ENCODE measurements at regions not wholly inside any gene's neighbourhood (a gene's known extent, or its start where the extent isn't known, plus 50 kb on each side); places are given as distances from the start of the nearest gene placed in this dataset.

DNA sequence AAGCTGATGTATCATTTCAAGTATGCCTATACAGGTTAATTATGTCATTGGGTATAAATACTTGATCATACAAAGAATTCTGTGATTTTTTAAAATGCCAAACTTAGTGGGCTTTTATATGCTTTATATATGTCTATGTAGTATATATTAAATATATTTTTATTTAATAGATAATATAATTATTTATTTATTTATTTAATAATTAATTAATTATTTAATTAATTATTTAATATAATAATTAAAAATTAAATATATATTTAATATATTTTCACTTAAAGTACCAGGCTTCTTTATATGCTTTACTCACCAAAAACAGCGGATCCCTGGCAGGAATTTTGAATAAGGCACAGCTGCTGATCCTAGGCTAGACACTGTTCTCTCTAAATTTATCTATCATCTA lies 687.0 kb downstream of the VGLL3 start:
- no peak overlapping the region for H3K4me2 ChIP-seq (ENCODE audit: low read length)
- H3K9me3 ChIP-seq (ENCODE audit: low read length) = no peaks in the 10 kb centered on the region
- H3K79me2 ChIP-seq (ENCODE audit: insufficient read depth, low read depth, low read length) = no peaks in the 10 kb centered on the region
- H3K36me3 ChIP-seq (ENCODE audit: insufficient read depth, low read length) = no peaks in the 10 kb centered on the region
- no peaks in the 10 kb centered on the region; the same call in 1 of the 2 replicates for H3K9me2 ChIP-seq (ENCODE audit: insufficient read depth, low read length)
- ChIA-PET POLR2A (no interaction called here), CTCF (ENCODE audit: unreplicated experiment) (no interaction called here)
- H3K4me1 ChIP-seq (ENCODE audit: insufficient read depth, low read length, poor library complexity, severe bottlenecking) = no peaks in the 10 kb centered on the region
- H2AFZ ChIP-seq (ENCODE audit: low read length) = no peak overlapping the region
- no peaks in the 10 kb centered on the region for H4K20me1 ChIP-seq (ENCODE audit: insufficient read depth, low read length)
- no TSS peak for BruUV-seq (replicated peaks)
- TF ChIP-seq, protein P1, sequence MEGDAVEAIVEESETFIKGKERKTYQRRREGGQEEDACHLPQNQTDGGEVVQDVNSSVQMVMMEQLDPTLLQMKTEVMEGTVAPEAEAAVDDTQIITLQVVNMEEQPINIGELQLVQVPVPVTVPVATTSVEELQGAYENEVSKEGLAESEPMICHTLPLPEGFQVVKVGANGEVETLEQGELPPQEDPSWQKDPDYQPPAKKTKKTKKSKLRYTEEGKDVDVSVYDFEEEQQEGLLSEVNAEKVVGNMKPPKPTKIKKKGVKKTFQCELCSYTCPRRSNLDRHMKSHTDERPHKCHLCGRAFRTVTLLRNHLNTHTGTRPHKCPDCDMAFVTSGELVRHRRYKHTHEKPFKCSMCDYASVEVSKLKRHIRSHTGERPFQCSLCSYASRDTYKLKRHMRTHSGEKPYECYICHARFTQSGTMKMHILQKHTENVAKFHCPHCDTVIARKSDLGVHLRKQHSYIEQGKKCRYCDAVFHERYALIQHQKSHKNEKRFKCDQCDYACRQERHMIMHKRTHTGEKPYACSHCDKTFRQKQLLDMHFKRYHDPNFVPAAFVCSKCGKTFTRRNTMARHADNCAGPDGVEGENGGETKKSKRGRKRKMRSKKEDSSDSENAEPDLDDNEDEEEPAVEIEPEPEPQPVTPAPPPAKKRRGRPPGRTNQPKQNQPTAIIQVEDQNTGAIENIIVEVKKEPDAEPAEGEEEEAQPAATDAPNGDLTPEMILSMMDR (conservative IDR thresholded peaks at IDR 0.05; ENCODE audit: low read length) = no peak
- TF ChIP-seq EZH2phosphoT487 (IDR thresholded peaks at IDR 0.05; ENCODE audit: borderline replicate concordance, low read depth, low read length) = no peak
- H3K27ac ChIP-seq (ENCODE audit: low read depth, low read length, poor library complexity, severe bottlenecking) = no peak overlapping the region
- intact Hi-C loops (cut with micrococcal nuclease; ENCODE audit: unreplicated experiment) = no loop called here
- no peak for DNase-seq (ENCODE audit: low spot score)
- no peak overlapping the region for H3K4me3 ChIP-seq (ENCODE audit: low read depth, low read length, poor library complexity, severe bottlenecking)

DNA sequence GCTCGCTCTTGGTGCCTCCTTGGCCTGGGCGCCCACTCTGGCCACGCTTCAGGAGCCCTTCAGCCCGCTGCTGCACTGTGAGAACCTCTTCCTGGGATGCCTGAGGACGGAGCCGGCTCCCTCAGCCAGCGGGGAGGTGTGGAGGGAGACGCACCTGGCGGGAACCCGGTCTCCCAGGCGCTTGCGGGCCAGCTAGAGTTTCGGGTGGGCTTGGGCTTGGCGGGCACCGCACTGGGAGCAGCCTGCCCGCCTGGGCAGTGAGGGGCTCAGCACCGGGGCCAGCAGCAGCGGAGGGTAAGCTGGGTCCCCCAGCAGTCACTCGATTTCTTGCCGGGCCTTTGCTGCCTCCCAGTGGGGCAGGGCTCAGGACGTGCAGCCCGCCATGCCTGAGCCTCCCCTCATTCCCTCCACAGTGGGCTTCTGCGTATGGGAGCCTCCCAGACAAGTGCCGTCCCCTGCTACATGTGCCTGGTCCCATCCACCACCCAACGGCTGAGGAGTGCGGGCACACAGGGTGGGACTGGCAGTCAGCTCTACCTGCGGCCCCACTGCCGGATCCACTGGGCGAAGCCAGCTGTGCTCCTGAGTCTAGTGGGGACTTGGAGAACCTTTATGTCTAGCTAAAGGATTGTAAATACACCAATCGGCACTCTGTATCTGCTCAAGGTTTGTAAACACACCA lies 708.7 kb downstream of the VGLL3 start:
- Histone ChIP-seq H3K4me2 (ENCODE audit: low read length) (no peak overlapping the region), H3K79me2 (ENCODE audit: insufficient read depth, low read depth, low read length) (no peaks in the 10 kb centered on the region), H3K36me3 (ENCODE audit: insufficient read depth, low read length) (no peaks in the 10 kb centered on the region), H4K20me1 (ENCODE audit: insufficient read depth, low read length) (no peaks in the 10 kb centered on the region), H3K27ac (ENCODE audit: low read depth, low read length, poor library complexity, severe bottlenecking) (no peak overlapping the region), H2AFZ (ENCODE audit: low read length) (no peak overlapping the region), H3K4me1 (ENCODE audit: insufficient read depth, low read length, poor library complexity, severe bottlenecking) (no peaks in the 10 kb centered on the region), H3K4me3 (ENCODE audit: low read depth, low read length, poor library complexity, severe bottlenecking) (no peak overlapping the region), H3K9me3 (ENCODE audit: low read length) (0 out of 2 replicates have a peak, but pooled peaks cover 3% of the 10 kb centered on the region), H3K9me2 (ENCODE audit: insufficient read depth, low read length) (no peaks in the 10 kb centered on the region)
- no peak for DNase-seq (ENCODE audit: low spot score)
- intact Hi-C loops (cut with micrococcal nuclease; ENCODE audit: unreplicated experiment) = no loop called here
- ChIA-PET POLR2A (interaction anchor here (0.5 kb wide), 1 partner anchor 51 kb away, joined by 3 read pairs; no protein-coding TSS in a partner anchor), CTCF (ENCODE audit: unreplicated experiment) (no interaction called here)
- TF ChIP-seq EZH2phosphoT487 (IDR thresholded peaks at IDR 0.05; ENCODE audit: borderline replicate concordance, low read depth, low read length) = no peak
- BruUV-seq (replicated peaks) = no TSS peak

DNA sequence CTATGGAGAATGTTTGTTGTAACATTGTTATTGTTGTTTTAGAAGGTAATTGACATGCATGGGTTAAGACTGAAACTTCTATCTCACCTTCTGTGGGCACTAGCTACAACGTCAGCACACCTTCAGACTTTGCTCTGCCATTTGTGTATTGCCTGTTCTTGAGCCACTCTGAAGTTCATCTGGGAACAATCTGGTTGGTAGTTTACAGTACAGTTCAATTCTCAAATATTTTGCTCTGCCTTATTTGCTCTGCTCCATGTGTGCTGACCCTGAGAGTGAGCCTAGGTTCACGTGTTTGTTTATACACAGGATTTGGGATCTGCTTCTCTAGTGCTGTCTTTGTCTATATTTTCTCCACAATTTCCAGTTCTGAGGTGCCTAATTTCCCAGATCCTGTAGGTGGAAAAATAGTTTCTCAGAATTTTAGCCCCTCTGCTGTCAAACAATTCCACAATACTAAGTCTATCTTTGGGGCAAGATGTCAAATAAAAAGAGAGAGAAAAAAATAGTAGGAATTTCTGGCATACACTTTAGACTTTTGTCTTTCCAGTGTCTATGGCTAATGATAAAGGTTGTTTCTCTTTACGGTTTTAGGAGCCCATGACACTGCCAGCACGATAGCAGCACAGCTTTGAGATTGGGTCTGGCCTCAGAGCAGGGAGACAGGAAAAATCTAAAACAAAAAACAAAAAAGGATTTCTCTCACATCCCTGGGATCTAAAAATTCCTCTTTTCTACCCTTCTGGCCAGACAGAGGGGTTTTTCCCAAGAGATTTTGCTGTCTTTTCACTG lies 721.4 kb downstream of the VGLL3 start:
- POLR2A ChIA-PET = interaction anchor here (0.6 kb wide), 1 partner anchor 22 kb away, joined by 3 read pairs; no protein-coding TSS in a partner anchor
- H3K9me3 ChIP-seq (ENCODE audit: low read length) = no peaks in the 10 kb centered on the region
- no peak overlapping the region for H2AFZ ChIP-seq (ENCODE audit: low read length)
- H3K4me2 ChIP-seq (ENCODE audit: low read length) = no peak overlapping the region
- H4K20me1 ChIP-seq (ENCODE audit: insufficient read depth, low read length) = no peaks in the 10 kb centered on the region
- intact Hi-C loops (cut with micrococcal nuclease; ENCODE audit: unreplicated experiment) = no loop called here
- no peak for TF ChIP-seq EZH2phosphoT487 (IDR thresholded peaks at IDR 0.05; ENCODE audit: borderline replicate concordance, low read depth, low read length)
- TF ChIP-seq, protein P1 (conservative IDR thresholded peaks at IDR 0.05; ENCODE audit: low read length) = no peak
- H3K36me3 ChIP-seq (ENCODE audit: insufficient read depth, low read length) = no peaks in the 10 kb centered on the region
- no TSS peak for BruUV-seq (replicated peaks)
- H3K4me3 ChIP-seq (ENCODE audit: low read depth, low read length, poor library complexity, severe bottlenecking) = no peak overlapping the region
- H3K4me1 ChIP-seq (ENCODE audit: insufficient read depth, low read length, poor library complexity, severe bottlenecking) = no peaks in the 10 kb centered on the region
- no peaks in the 10 kb centered on the region for H3K79me2 ChIP-seq (ENCODE audit: insufficient read depth, low read depth, low read length)
- no peak overlapping the region for H3K27ac ChIP-seq (ENCODE audit: low read depth, low read length, poor library complexity, severe bottlenecking)
- DNase-seq (ENCODE audit: low spot score) = no peak
- no peaks in the 10 kb centered on the region for H3K9me2 ChIP-seq (ENCODE audit: insufficient read depth, low read length)
- CTCF ChIA-PET (ENCODE audit: unreplicated experiment) = no interaction called here

All from OCI-LY7 (cell line).